HepG2 (cell line): ENCODE measurements at regions not wholly inside any gene's neighbourhood (a gene's known extent, or its start where the extent isn't known, plus 50 kb on each side); places are given as distances from the start of the nearest gene placed in this dataset.

Experiments
- ATAC-seq: fragments of 200-7000 bp; cut with Tn5 transposase; 3 replicates; pipeline ENCODE4 v1.9.1; 2020; ENCODE audit warnings: mild to moderate bottlenecking, moderate library complexity
- BruUV-seq: library from RNA; stranded (reverse); fragments of 400-500 nt; replicated peaks from 2 replicates; lab custom pipeline; 2021; lab: Mats Ljungman, UMichigan
- CTCF ChIA-PET: fragments of 300-600 bp; formaldehyde crosslinking; extraction: SDS; loops from one replicate; lab custom pipeline; 2021; ENCODE audit warnings: low total read pairs, inconsistent platforms, low intra/inter-chr PET ratio; lab: Yijun Ruan, JAX
- POLR2A ChIA-PET: fragments of 350-600 bp; sonication (Branson Sonifier 250); formaldehyde crosslinking; loops from one replicate; lab custom pipeline; 2020; ENCODE audit warnings: antibody characterized with exemption, inconsistent platforms; lab: Yijun Ruan, JAX
- DNase-seq: peaks from one replicate; pipeline ENCODE4 v3.0.0-alpha.2; 2015; ENCODE audit warnings: low spot score
- FAIRE-seq: peaks from 3 replicates; lab custom pipeline; 2011; peaks lifted over from hg19 to GRCh38; lab: Jason Lieb, UNC
- H2AFZ ChIP-seq: one replicate; pipeline ENCODE4 v1.6.1; 2011; ENCODE audit warnings: low read length, inconsistent platforms
- H3K27ac ChIP-seq: fragments of 300-600 bp; 3 replicates; pipeline ENCODE4 v1.8.0; 2011; ENCODE audit warnings: mixed run types, mild to moderate bottlenecking, mixed read lengths, low read length, inconsistent platforms; ENCODE audit not compliant: insufficient read depth; ENCODE audit errors: extremely low read length
- H3K27me3 ChIP-seq, 2 experiments: fragments of 200-600 bp in 1 of 2; 2 replicates in 1 of 2; 3 replicates in 1 of 2; pipeline versions ENCODE4 v1.6.0 to v1.8.0; 2011; ENCODE audit warnings: low read length in 2 of 2, mild to moderate bottlenecking in 2 of 2, moderate library complexity in 2 of 2, inconsistent platforms in 1 of 2; ENCODE audit not compliant: insufficient read depth in 2 of 2, control insufficient read depth in 1 of 2
- H3K36me3 ChIP-seq, 2 experiments: fragments of 200-600 bp in 1 of 2; replicated peaks in 1 of 2; 2 replicates in 1 of 2; 3 replicates in 1 of 2; pipeline versions ENCODE4 v1.5.1 to v1.8.0; 2011; ENCODE audit warnings: low read length in 2 of 2, inconsistent platforms in 1 of 2; ENCODE audit not compliant: insufficient read depth in 2 of 2, control insufficient read depth in 1 of 2
- H3K4me1 ChIP-seq: 2 replicates; pipeline ENCODE4 v1.5.1; 2012; ENCODE audit warnings: low read length, inconsistent platforms; ENCODE audit not compliant: insufficient read depth
- H3K4me2 ChIP-seq: 2 replicates; pipeline ENCODE4 v1.6.0; 2011; ENCODE audit warnings: low read depth, low read length, inconsistent platforms
- H3K4me3 ChIP-seq, 3 experiments: fragments of 200-600 bp in 1 of 3; sonication (generic), shearing (Covaris generic) in 1 of 3; replicated peaks in 1 of 3; 2 replicates each; pipeline ENCODE4 v1.5.1; 2011 to 2016; ENCODE audit warnings: low read length in 3 of 3, inconsistent platforms in 2 of 3, low read depth in 2 of 3, mild to moderate bottlenecking in 2 of 3, control low read depth in 1 of 3, mixed read lengths in 1 of 3; ENCODE audit not compliant: insufficient read depth in 1 of 3
- H3K79me2 ChIP-seq: one replicate; pipeline ENCODE4 v1.6.1; 2011; ENCODE audit warnings: low read length, inconsistent platforms; ENCODE audit not compliant: insufficient read depth
- H3K9ac ChIP-seq: 2 replicates; pipeline ENCODE4 v1.6.0; 2011; ENCODE audit warnings: mild to moderate bottlenecking, low read depth, low read length, inconsistent platforms; ENCODE audit not compliant: insufficient read depth
- H3K9me3 ChIP-seq: 2 replicates; pipeline ENCODE4 v1.5.1; 2012; ENCODE audit warnings: mild to moderate bottlenecking, low read length
- H4K20me1 ChIP-seq: 2 replicates; pipeline ENCODE4 v1.6.0; 2011; ENCODE audit warnings: inconsistent platforms, mild to moderate bottlenecking, low read length, moderate library complexity; ENCODE audit not compliant: insufficient read depth
- ATRX ChIP-seq: sonication (generic); formaldehyde crosslinking; IDR thresholded peaks from 2 replicates; pipeline ENCODE4 v1.4.0; 2020; ENCODE audit warnings: missing genetic modification reagents, borderline replicate concordance
- GABPB1 ChIP-seq: IDR thresholded peaks from 2 replicates; pipeline ENCODE4 v1.6.1; 2016; ENCODE audit warnings: mild to moderate bottlenecking, missing genetic modification reagents, moderate library complexity, missing compliant biosample characterization
- MAFG ChIP-seq: sonication (generic); formaldehyde crosslinking; IDR thresholded peaks from 2 replicates; pipeline ENCODE4 v1.5.1; 2020; ENCODE audit warnings: mild to moderate bottlenecking, missing genetic modification reagents
- MYNN ChIP-seq: sonication (generic); formaldehyde crosslinking; IDR thresholded peaks from 2 replicates; pipeline ENCODE4 v1.4.0; 2020; ENCODE audit warnings: mild to moderate bottlenecking, low read depth, missing genetic modification reagents
- RFX3 ChIP-seq: IDR thresholded peaks from 2 replicates; pipeline ENCODE4 v1.6.1; 2016; ENCODE audit warnings: missing biosample characterization, missing genetic modification reagents
- THAP7 ChIP-seq: sonication (generic); formaldehyde crosslinking; IDR thresholded peaks from 2 replicates; pipeline ENCODE4 v1.8.1; 2023; ENCODE audit warnings: mild to moderate bottlenecking, missing genetic modification reagents
- TRIM24 ChIP-seq: sonication (generic); formaldehyde crosslinking; IDR thresholded peaks from 2 replicates; pipeline ENCODE4 v1.8.0; 2022; ENCODE audit warnings: mild to moderate bottlenecking, missing genetic modification reagents
- ZBTB3 ChIP-seq: sonication (generic); formaldehyde crosslinking; IDR thresholded peaks from 2 replicates; pipeline ENCODE4 v1.4.0; 2020; ENCODE audit warnings: low read depth, mild to moderate bottlenecking, moderate library complexity, missing genetic modification reagents, borderline replicate concordance
- ZBTB34 ChIP-seq: sonication (generic); formaldehyde crosslinking; IDR thresholded peaks from 2 replicates; pipeline ENCODE4 v1.8.0; 2022; ENCODE audit warnings: mild to moderate bottlenecking, missing genetic modification reagents
- ZBTB4 ChIP-seq: sonication (generic); formaldehyde crosslinking; IDR thresholded peaks from 2 replicates; pipeline ENCODE4 v1.4.0; 2020; ENCODE audit warnings: missing genetic modification reagents, mild to moderate bottlenecking, borderline replicate concordance
- ZIK1 ChIP-seq: sonication (generic); formaldehyde crosslinking; IDR thresholded peaks from 2 replicates; pipeline ENCODE4 v1.5.0; 2020; ENCODE audit warnings: mild to moderate bottlenecking, low read depth, missing genetic modification reagents, borderline replicate concordance
- ZNF83 ChIP-seq: sonication (generic); formaldehyde crosslinking; IDR thresholded peaks from 2 replicates; pipeline ENCODE4 v1.4.0; 2020; ENCODE audit warnings: missing genetic modification reagents, mild to moderate bottlenecking, borderline replicate concordance
- ZSCAN22 ChIP-seq: sonication (generic); formaldehyde crosslinking; IDR thresholded peaks from 2 replicates; pipeline ENCODE4 v1.4.0; 2020; ENCODE audit warnings: mild to moderate bottlenecking, missing genetic modification reagents
- WGBS: methylation state at CpG from one replicate; pipeline ENCODE4 v1.1.6; 2017; ENCODE audit warnings: low lambda C conversion rate; 5-methylcytosine and 5-hydroxymethylcytosine counted together
- in situ Hi-C: cut with HindIII; loops from 2 replicates; pipeline ENCODE4 v1.10.0; 2017; ENCODE audit warnings: low pct_unique_long_range_greater_than_20kb; ENCODE audit not compliant: extremely low pct_ligation_motif_present
- intact Hi-C: fragments of 100-400 bp; cut with micrococcal nuclease; formaldehyde crosslinking; loops from one replicate; pipeline ENCODE4 v1.10.0; 2022; ENCODE audit not compliant: unreplicated experiment

- TF ChIP-seq ZBTB34 (no peak), MYNN (CRISPR knock-in tag) (no peak), MAFG (no peak)
Measured at GRCh38 chr2:37554155-37554510, 117.3 kb downstream of the CDC42EP3 start (continued).

- TF ChIP-seq ZIK1 (no peak), ZBTB3 (CRISPR knock-in tag) (no peak)
- in situ Hi-C loops (no loop called here), intact Hi-C loops (no loop called here)
- H3K27ac ChIP-seq: no peak overlapping the region
- ChIA-PET POLR2A (no interaction called here), CTCF (no interaction called here)
- no TSS peak for BruUV-seq
- H3K4me3 ChIP-seq: no peak overlapping the region
- no peak for ATAC-seq
- H3K9me3 ChIP-seq: no peaks in the 10 kb centered on the region
- H3K4me2 ChIP-seq: no peak overlapping the region
- H3K27me3 ChIP-seq: peaks cover 0 to 7% of the 10 kb centered on the region in 2 experiments; a peak in 1 of 5 replicates
- 0% methylated on average over 2 of the region's 2 CpGs for WGBS
- no peaks in the 10 kb centered on the region for H3K36me3 ChIP-seq
- DNase-seq: no peak
- no peaks in the 10 kb centered on the region for H3K4me1 ChIP-seq
- FAIRE-seq: no peak
- H2AFZ ChIP-seq: no peak overlapping the region
- no peak overlapping the region for H3K9ac ChIP-seq
- H4K20me1 ChIP-seq: no peaks in the 10 kb centered on the region
- H3K79me2 ChIP-seq: no peaks in the 10 kb centered on the region
Measured at GRCh38 chr2:37554687-37555086, 116.8 kb downstream of the CDC42EP3 start.

- CTCF ChIA-PET: no interaction called here
- ATAC-seq (no peak), DNase-seq (no peak), FAIRE-seq (no peak)
- POLR2A ChIA-PET: no interaction called here
- Histone ChIP-seq H3K79me2 (no peaks in the 10 kb centered on the region), H3K4me1 (no peaks in the 10 kb centered on the region), H2AFZ (no peak overlapping the region), H3K4me2 (no peak overlapping the region), H3K4me3 (no peak overlapping the region), H3K9ac (no peak overlapping the region), H4K20me1 (no peaks in the 10 kb centered on the region), H3K9me3 (no peaks in the 10 kb centered on the region), H3K27ac (no peak overlapping the region), H3K36me3 (no peaks in the 10 kb centered on the region), H3K27me3 (peaks cover 0 to 7% of the 10 kb centered on the region in 2 experiments; a peak in 1 of 5 replicates)
- intact Hi-C loops: no loop called here
- BruUV-seq: no TSS peak
- 14% methylated on average over 5 of the region's 5 CpGs for WGBS
- in situ Hi-C loops: no loop called here
- TF ChIP-seq GABPB1 (CRISPR knock-in tag): no peak
- TF ChIP-seq ZSCAN22: no peak
- TF ChIP-seq RFX3 (CRISPR knock-in tag): no peak
- TF ChIP-seq ZBTB4 (CRISPR knock-in tag): no peak
- no peak for TF ChIP-seq TRIM24 (CRISPR knock-in tag)
- TF ChIP-seq ATRX (CRISPR knock-in tag): no peak
- TF ChIP-seq ZNF83: no peak
- TF ChIP-seq THAP7 (CRISPR knock-in tag): no peak
Measured at GRCh38 chr2:37555457-37555856, 116.0 kb downstream of the CDC42EP3 start.
